Astrocyte of the spinal cord (primary cell): ENCODE measurements at regions not wholly inside any gene's neighbourhood (a gene's known extent, or its start where the extent isn't known, plus 50 kb on each side); places are given as distances from the start of the nearest gene placed in this dataset.

ENCODE experiments used
- DNase-seq: peaks from one replicate; pipeline ENCODE4 v3.0.0; 2011; ENCODE audit warnings: low read depth, low spot score
- H3K4me3 ChIP-seq: 2 replicates; pipeline ENCODE4 v1.5.1; 2011; ENCODE audit warnings: low read depth, mild to moderate bottlenecking, low read length, moderate library complexity
- in situ Hi-C: cut with HindIII; loops from 2 replicates; pipeline ENCODE4 v1.10.0; 2017; ENCODE audit warnings: low sequenced_read_pairs
- TF ChIP-seq, protein P1 (sequence below): IDR thresholded peaks from 2 replicates; pipeline ENCODE4 v1.5.1; 2012; ENCODE audit warnings: low read depth, mild to moderate bottlenecking, low read length, inconsistent platforms

DNA sequence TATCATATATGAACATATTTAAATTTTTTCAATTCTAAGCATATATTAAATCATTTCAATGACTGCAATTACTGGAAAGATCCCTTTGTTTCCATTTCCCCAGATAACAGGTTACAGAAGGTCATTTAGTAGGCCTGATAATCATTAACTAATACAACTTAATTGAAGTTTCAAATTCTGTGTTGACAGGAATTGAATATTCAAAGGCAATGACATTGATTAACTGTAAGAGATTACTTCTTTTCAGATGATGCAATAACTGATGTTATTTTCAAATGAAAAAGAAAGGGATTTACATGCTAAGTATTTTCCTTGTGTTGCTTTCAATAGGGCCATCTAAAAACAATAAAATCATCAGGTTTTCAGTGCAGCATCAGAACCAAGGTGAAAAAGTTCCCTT, 81.1 kb upstream of the ENPEP start:
- TF ChIP-seq, protein P1, sequence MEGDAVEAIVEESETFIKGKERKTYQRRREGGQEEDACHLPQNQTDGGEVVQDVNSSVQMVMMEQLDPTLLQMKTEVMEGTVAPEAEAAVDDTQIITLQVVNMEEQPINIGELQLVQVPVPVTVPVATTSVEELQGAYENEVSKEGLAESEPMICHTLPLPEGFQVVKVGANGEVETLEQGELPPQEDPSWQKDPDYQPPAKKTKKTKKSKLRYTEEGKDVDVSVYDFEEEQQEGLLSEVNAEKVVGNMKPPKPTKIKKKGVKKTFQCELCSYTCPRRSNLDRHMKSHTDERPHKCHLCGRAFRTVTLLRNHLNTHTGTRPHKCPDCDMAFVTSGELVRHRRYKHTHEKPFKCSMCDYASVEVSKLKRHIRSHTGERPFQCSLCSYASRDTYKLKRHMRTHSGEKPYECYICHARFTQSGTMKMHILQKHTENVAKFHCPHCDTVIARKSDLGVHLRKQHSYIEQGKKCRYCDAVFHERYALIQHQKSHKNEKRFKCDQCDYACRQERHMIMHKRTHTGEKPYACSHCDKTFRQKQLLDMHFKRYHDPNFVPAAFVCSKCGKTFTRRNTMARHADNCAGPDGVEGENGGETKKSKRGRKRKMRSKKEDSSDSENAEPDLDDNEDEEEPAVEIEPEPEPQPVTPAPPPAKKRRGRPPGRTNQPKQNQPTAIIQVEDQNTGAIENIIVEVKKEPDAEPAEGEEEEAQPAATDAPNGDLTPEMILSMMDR = no peak
- H3K4me3 ChIP-seq = no peak overlapping the region
- in situ Hi-C loops = no loop called here
- DNase-seq = no peak

DNA sequence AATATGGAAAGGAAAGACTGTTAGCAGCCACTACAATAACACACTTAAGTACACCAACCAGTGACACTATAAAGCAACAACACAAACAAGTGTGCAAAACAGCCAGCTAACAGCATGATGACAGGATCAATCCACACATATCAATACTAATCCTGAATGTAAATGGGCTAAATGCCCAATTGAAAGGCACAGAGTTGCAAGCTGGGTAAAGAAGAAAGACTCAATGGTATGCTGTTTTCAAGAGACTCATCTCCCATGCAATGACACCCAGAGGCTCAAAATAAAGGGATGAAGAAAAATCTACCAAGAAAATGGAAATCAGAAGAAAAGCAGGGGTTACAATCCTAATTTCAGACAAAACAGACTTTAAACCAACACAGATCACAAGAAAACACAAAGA, 94.2 kb upstream of the ENPEP start:
- H3K4me3 ChIP-seq = no peak overlapping the region
- in situ Hi-C loops = no loop called here

DNA sequence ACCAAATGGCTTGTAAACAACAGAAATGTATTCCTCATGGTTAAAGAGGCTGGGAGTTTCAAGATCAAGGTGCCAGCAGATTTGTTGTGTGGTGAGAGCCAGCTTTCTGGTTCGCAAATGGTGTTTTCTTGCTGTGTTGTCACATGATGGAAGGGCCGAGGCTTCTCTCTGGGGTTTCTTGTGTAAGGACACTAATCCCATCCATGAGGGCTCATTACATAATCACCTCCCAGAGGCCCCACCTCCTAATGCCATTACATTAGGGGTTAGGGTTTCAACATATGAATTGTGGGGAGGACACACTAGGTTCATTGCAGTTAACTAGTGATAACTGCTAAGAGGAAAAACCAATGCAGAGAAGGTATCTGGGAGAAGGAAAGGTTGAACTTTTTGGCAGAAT, 103.5 kb upstream of the ENPEP start:
- no peak for DNase-seq
- in situ Hi-C loops = no loop called here
- TF ChIP-seq, protein P1 = no peak
- no peak overlapping the region for H3K4me3 ChIP-seq

More for the DNA sequence above, 94.2 kb upstream of the ENPEP start:
- DNase-seq = no peak
- TF ChIP-seq, protein P1 = no peak

DNA sequence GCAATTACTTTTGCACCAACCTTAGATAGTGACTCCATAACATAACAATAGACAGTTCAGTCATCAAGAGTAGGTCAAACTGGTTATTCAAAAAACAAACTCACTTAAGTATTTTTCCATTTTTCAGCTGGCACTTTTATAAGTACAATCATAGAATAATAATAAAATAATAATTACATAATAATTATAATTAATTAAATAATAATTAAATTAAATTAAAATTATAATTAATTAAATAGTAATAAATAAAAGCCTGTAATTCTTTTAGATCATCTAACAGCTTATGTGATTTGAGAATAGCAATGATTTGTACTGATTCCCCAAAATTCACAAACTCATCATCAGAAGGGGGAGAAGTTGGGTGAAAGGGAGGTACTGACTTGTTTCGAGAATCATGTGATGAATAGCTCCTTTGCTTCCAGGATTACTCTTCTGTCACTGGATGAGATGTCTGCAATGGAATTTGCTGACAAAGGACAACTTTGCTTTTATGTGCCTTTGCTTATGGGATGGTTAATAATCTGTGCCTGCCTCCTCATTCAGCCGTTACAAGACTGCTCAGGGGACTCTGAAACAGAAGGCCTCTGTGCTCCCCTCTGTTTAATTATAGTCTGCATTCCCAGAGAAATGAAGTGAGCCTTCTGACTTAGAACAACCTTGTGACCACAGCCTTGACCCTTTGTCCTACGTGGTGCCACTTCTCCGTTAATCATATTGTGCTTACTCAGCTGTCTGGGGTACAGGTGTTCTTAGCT, 104.8 kb upstream of the ENPEP start:
- TF ChIP-seq, protein P1 = no peak
- DNase-seq = peak; percentile 7
- H3K4me3 ChIP-seq = no peak overlapping the region
- in situ Hi-C loops = no loop called here

DNA sequence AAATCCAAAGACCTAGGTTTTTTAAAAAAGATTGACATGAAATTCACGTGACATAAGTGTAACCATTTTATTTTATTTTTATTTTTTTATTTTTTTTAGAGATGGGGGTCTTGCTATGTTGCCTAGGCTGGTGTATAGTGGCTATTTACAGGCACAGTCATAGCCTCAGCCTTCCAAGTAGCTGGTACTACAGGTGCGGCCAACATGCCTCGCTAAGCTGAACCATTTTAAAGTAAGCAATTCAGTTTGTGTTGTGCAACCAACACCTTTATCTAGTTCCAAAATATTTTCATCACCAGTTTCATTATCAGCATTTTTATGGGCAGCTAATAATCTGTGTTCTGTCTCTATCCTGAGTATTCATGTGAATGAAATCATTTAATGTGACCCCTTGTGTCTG, 107.5 kb upstream of the ENPEP start:
- H3K4me3 ChIP-seq = no peak overlapping the region
- in situ Hi-C loops = no loop called here
- TF ChIP-seq, protein P1 = no peak
- no peak for DNase-seq

DNA sequence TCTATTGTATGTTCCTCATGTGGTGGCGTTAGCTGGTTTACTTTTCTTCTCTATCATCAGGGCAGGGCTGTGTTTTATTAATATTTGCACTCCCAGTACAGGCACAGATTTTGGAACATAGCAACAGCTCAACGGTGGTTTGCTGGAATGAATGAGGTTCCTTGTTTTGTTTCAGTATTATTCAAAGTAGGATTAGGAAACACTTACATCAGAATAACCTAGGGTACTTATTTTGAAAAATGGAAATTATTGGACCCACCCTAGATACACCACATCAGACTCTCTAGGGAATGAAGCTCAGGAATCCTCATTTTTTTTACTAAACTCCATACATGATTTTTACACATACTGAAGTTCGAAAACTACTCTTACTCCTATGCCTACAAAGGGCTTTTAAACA, 108.8 kb upstream of the ENPEP start:
- TF ChIP-seq, protein P1 = no peak
- no peak for DNase-seq
- in situ Hi-C loops = no loop called here
- no peak overlapping the region for H3K4me3 ChIP-seq

DNA sequence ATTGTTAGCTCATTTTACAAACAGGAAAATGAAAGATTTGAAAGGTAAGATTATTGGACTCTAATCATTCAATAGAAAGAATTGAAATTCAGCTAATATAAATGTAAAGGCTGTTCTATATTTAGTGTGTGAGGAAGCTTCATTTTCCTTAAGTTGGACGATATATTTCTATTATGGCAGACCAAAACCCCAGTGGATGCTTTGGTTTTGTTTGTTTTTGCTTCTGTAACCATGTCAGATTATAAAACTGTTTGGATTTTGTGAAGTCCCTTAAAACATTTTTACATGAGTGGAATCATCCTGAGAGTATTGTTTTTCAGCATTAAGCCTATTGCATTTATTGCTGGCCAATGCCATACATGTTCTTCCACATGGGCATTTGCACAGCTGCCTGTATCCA, 110.2 kb upstream of the ENPEP start:
- TF ChIP-seq, protein P1 = no peak
- DNase-seq = no peak
- in situ Hi-C loops = no loop called here
- H3K4me3 ChIP-seq = no peak overlapping the region
